ENCODE measurements at regions not wholly inside any gene's neighbourhood (a gene's known extent, or its start where the extent isn't known, plus 50 kb on each side); places are given as distances from the start of the nearest gene placed in this dataset.
"Not testable (repeated sequence)": the region's sequence is repeated elsewhere in the genome, so short reads cannot be mapped to it uniquely, and the experiment has no call there.

GRCh38 chrX:109782994-109783700 lies 50.1 kb upstream of the ACSL4 start:
- WGBS, 2 experiments: 92 to 97% methylated on average over 4 to 6 of the region's 6 CpGs
- Histone ChIP-seq H3K4me3 (ENCODE audit: insufficient read depth, low read depth, low read length) (no peak overlapping the region), H3K36me3 (ENCODE audit: control insufficient read depth, insufficient read depth, low read length) (no peaks in the 10 kb centered on the region), H3K27ac (ENCODE audit: insufficient read depth, low read depth, low read length, poor library complexity, severe bottlenecking) (no peak overlapping the region), H3K4me1 (ENCODE audit: control insufficient read depth, insufficient read depth, low read length) (no peaks in the 10 kb centered on the region), H3K9me3 (ENCODE audit: control insufficient read depth, low read length) (no peaks in the 10 kb centered on the region), H3K27me3 (ENCODE audit: control insufficient read depth, insufficient read depth, low read length, poor library complexity, severe bottlenecking) (no peaks in the 10 kb centered on the region)

- Histone ChIP-seq H3K4me1 (ENCODE audit: control insufficient read depth, insufficient read depth, low read length) (no peaks in the 10 kb centered on the region), H3K9me3 (ENCODE audit: control insufficient read depth, low read length) (no peaks in the 10 kb centered on the region), H3K36me3 (ENCODE audit: control insufficient read depth, insufficient read depth, low read length) (no peaks in the 10 kb centered on the region), H3K27me3 (ENCODE audit: control insufficient read depth, insufficient read depth, low read length, poor library complexity, severe bottlenecking) (no peaks in the 10 kb centered on the region), H3K4me3 (ENCODE audit: insufficient read depth, low read depth, low read length) (no peak overlapping the region), H3K27ac (ENCODE audit: insufficient read depth, low read depth, low read length, poor library complexity, severe bottlenecking) (no peak overlapping the region)
- WGBS, 2 experiments: 97% methylated on average over 4 to 5 of the region's 5 CpGs
Measured at GRCh38 chrX:109783701-109784079, 50.6 kb upstream of the ACSL4 start.

DNA sequence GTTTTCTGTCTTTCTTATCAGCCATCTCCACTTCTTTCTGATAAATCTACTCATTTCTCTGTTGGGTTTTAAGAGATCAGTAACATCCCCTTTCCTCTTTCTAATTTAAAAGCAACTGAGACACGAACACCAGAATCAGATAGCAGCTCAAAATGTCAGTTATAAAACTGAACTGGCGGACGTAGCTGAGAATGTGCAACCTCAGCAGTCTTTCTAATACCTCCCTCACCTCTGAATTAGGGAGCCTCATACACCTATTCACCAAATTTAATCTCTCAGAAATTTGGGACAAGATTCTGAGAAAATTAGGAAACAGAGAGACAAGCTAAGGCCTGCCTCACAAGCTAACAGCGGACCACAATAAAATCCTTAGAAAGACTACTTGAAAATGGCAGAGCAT lies 52.0 kb upstream of the ACSL4 start:
- H3K4me1 ChIP-seq (ENCODE audit: control insufficient read depth, insufficient read depth, low read length): no peaks in the 10 kb centered on the region
- H3K4me3 ChIP-seq (ENCODE audit: insufficient read depth, low read depth, low read length): no peak overlapping the region
- no peak overlapping the region for H3K27ac ChIP-seq (ENCODE audit: insufficient read depth, low read depth, low read length, poor library complexity, severe bottlenecking)
- H3K9me3 ChIP-seq (ENCODE audit: control insufficient read depth, low read length): no peaks in the 10 kb centered on the region
- H3K36me3 ChIP-seq (ENCODE audit: control insufficient read depth, insufficient read depth, low read length): no peaks in the 10 kb centered on the region
- WGBS, 2 experiments: 94 to 95% methylated on average over 4 of the region's 4 CpGs
- no peaks in the 10 kb centered on the region for H3K27me3 ChIP-seq (ENCODE audit: control insufficient read depth, insufficient read depth, low read length, poor library complexity, severe bottlenecking)

GRCh38 chrX:109790511-109790910 lies 57.5 kb upstream of the ACSL4 start:
- not testable (repeated sequence) for H3K36me3 ChIP-seq (ENCODE audit: control insufficient read depth, insufficient read depth, low read length); H3K9me3 ChIP-seq (ENCODE audit: control insufficient read depth, low read length); H3K27me3 ChIP-seq (ENCODE audit: control insufficient read depth, insufficient read depth, low read length, poor library complexity, severe bottlenecking); H3K27ac ChIP-seq (ENCODE audit: insufficient read depth, low read depth, low read length, poor library complexity, severe bottlenecking); H3K4me3 ChIP-seq (ENCODE audit: insufficient read depth, low read depth, low read length); H3K4me1 ChIP-seq (ENCODE audit: control insufficient read depth, insufficient read depth, low read length)
- WGBS, 2 experiments: 91 to 99% methylated on average over 4 to 5 of the region's 7 CpGs

DNA sequence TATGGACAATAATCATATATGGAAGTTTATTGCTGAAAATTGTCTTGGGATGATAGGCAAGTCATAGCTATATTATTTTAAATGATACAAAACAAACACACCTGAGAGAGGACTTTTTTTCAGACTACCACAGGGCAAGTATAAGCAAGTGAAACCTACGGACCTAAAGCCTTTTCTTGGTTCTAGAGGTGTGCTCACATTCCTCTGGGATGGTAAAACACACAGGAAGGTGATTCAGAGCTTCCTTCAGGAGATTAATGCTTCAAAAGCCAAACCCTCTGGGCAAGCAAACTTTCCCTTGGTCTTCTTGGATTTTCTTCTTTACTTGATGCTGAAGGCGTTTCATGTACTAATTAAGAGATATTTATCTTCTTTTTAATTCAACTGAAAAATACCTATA lies 60.1 kb upstream of the ACSL4 start:
- Histone ChIP-seq H3K36me3 (ENCODE audit: control insufficient read depth, insufficient read depth, low read length) (no peaks in the 10 kb centered on the region), H3K4me3 (ENCODE audit: insufficient read depth, low read depth, low read length) (no peak overlapping the region), H3K9me3 (ENCODE audit: control insufficient read depth, low read length) (no peaks in the 10 kb centered on the region), H3K4me1 (ENCODE audit: control insufficient read depth, insufficient read depth, low read length) (no peaks in the 10 kb centered on the region), H3K27me3 (ENCODE audit: control insufficient read depth, insufficient read depth, low read length, poor library complexity, severe bottlenecking) (no peaks in the 10 kb centered on the region), H3K27ac (ENCODE audit: insufficient read depth, low read depth, low read length, poor library complexity, severe bottlenecking) (no peak overlapping the region)
- 92 to 95% methylated on average over 1 of the region's 2 CpGs for WGBS, 2 experiments

GRCh38 chrX:109795682-109796081 lies 62.6 kb upstream of the ACSL4 start:
- no peaks in the 10 kb centered on the region for H3K9me3 ChIP-seq (ENCODE audit: control insufficient read depth, low read length)
- H3K4me3 ChIP-seq (ENCODE audit: insufficient read depth, low read depth, low read length): no peak overlapping the region
- no peaks in the 10 kb centered on the region for H3K36me3 ChIP-seq (ENCODE audit: control insufficient read depth, insufficient read depth, low read length)
- no peak overlapping the region for H3K27ac ChIP-seq (ENCODE audit: insufficient read depth, low read depth, low read length, poor library complexity, severe bottlenecking)
- H3K27me3 ChIP-seq (ENCODE audit: control insufficient read depth, insufficient read depth, low read length, poor library complexity, severe bottlenecking): no peaks in the 10 kb centered on the region
- no peaks in the 10 kb centered on the region for H3K4me1 ChIP-seq (ENCODE audit: control insufficient read depth, insufficient read depth, low read length)
- 89 to 92% methylated on average over 4 of the region's 4 CpGs for WGBS, 2 experiments

DNA sequence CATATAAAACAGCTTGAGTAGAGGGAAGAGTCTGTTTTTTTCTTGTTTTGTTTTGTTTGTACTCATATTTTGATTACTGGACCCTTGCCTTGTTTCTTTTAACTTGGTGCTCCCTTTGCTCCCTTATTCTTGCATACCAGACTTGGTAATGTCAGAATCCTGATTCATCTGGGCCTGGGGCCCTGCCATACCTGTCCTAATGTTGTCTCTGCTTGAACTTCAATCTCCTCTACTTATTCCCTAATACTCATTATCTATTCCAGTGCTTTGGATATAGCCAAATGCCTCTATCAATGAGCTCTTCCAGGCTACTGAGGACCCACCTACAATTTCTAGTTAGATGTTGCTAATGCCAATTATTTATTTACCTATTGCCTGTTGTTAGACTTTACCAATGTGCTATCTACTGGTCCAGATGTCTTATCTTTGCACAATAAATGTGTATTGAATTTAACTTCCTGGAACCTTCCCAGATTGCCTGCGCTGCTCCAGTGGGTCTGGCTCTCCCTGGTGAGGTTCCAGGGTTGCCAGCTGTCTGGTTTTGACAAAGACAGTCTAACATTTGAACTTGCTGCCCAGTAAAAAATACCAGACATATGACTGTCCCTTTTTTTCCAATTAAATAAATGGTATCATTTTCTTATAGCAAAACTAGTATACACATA lies 64.4 kb upstream of the ACSL4 start:
- no peaks in the 10 kb centered on the region for H3K27me3 ChIP-seq (ENCODE audit: control insufficient read depth, insufficient read depth, low read length, poor library complexity, severe bottlenecking)

GRCh38 chrX:109812236-109812635 lies 79.2 kb upstream of the ACSL4 start:
- 92 to 100% methylated on average over 4 to 6 of the region's 6 CpGs for WGBS, 2 experiments
- no peak overlapping the region for H3K4me3 ChIP-seq (ENCODE audit: insufficient read depth, low read depth, low read length)
- H3K27me3 ChIP-seq (ENCODE audit: control insufficient read depth, insufficient read depth, low read length, poor library complexity, severe bottlenecking): no peaks in the 10 kb centered on the region
- H3K27ac ChIP-seq (ENCODE audit: insufficient read depth, low read depth, low read length, poor library complexity, severe bottlenecking): no peak overlapping the region
- no peaks in the 10 kb centered on the region for H3K36me3 ChIP-seq (ENCODE audit: control insufficient read depth, insufficient read depth, low read length)
- no peaks in the 10 kb centered on the region for H3K9me3 ChIP-seq (ENCODE audit: control insufficient read depth, low read length)
- no peaks in the 10 kb centered on the region for H3K4me1 ChIP-seq (ENCODE audit: control insufficient read depth, insufficient read depth, low read length)

More for the DNA sequence above, 64.4 kb upstream of the ACSL4 start:
- 100% methylated on average over 1 of the region's 1 CpG for WGBS, 2 experiments
- Histone ChIP-seq H3K4me3 (ENCODE audit: insufficient read depth, low read depth, low read length) (no peak overlapping the region), H3K36me3 (ENCODE audit: control insufficient read depth, insufficient read depth, low read length) (no peaks in the 10 kb centered on the region), H3K9me3 (ENCODE audit: control insufficient read depth, low read length) (no peaks in the 10 kb centered on the region), H3K27ac (ENCODE audit: insufficient read depth, low read depth, low read length, poor library complexity, severe bottlenecking) (no peak overlapping the region), H3K4me1 (ENCODE audit: control insufficient read depth, insufficient read depth, low read length) (no peaks in the 10 kb centered on the region)

GRCh38 chrX:109813236-109813635 lies 80.2 kb upstream of the ACSL4 start:
- no peaks in the 10 kb centered on the region for H3K27me3 ChIP-seq (ENCODE audit: control insufficient read depth, insufficient read depth, low read length, poor library complexity, severe bottlenecking)
- H3K4me3 ChIP-seq (ENCODE audit: insufficient read depth, low read depth, low read length): no peak overlapping the region
- H3K36me3 ChIP-seq (ENCODE audit: control insufficient read depth, insufficient read depth, low read length): no peaks in the 10 kb centered on the region
- H3K27ac ChIP-seq (ENCODE audit: insufficient read depth, low read depth, low read length, poor library complexity, severe bottlenecking): no peak overlapping the region
- H3K4me1 ChIP-seq (ENCODE audit: control insufficient read depth, insufficient read depth, low read length): no peaks in the 10 kb centered on the region
- no peaks in the 10 kb centered on the region for H3K9me3 ChIP-seq (ENCODE audit: control insufficient read depth, low read length)

DNA sequence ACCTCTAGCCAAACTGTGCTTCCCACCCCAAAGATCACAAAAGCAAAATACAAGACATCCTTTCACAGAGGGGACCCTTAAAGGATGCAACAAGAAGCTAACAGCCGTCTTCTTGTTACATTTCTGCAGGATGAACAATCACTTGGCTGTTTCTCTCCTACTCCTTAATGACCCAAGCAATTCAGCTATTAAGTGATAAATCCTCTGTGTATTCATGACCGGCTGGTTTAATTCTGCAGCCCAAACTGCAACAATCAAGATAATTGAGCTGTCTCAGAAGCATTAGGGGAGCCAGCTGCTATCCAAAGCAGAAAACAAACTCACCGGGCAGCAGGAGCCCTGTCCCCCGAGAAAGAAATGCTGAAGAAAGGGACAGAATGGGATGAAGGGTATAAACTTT lies 85.9 kb upstream of the ACSL4 start:
- WGBS, 2 experiments: 57 to 65% methylated on average over 4 of the region's 4 CpGs
- Histone ChIP-seq H3K27ac (ENCODE audit: insufficient read depth, low read depth, low read length, poor library complexity, severe bottlenecking) (no peak overlapping the region), H3K36me3 (ENCODE audit: control insufficient read depth, insufficient read depth, low read length) (no peaks in the 10 kb centered on the region), H3K4me1 (ENCODE audit: control insufficient read depth, insufficient read depth, low read length) (no peaks in the 10 kb centered on the region), H3K27me3 (ENCODE audit: control insufficient read depth, insufficient read depth, low read length, poor library complexity, severe bottlenecking) (no peaks in the 10 kb centered on the region), H3K4me3 (ENCODE audit: insufficient read depth, low read depth, low read length) (no peak overlapping the region), H3K9me3 (ENCODE audit: control insufficient read depth, low read length) (no peaks in the 10 kb centered on the region)
